GM13977 (cell line): ENCODE measurements at regions not wholly inside any gene's neighbourhood (a gene's known extent, or its start where the extent isn't known, plus 50 kb on each side); places are given as distances from the start of the nearest gene placed in this dataset.

Experiments used
- DNase-seq: peaks from one replicate; pipeline ENCODE4 v3.0.0; 2012; ENCODE audit warnings: low spot score
- CTCF ChIP-seq: IDR thresholded peaks from 2 replicates; pipeline ENCODE4 v1.5.1; 2012; ENCODE audit warnings: mild to moderate bottlenecking, control low read depth; ENCODE audit not compliant: insufficient read depth; ENCODE audit errors: extremely low read depth, missing control alignments
- in situ Hi-C: fragments of 300-500 bp; cut with MboI; formaldehyde crosslinking; loops from one replicate; pipeline ENCODE4 v1.12.0; 2022; ENCODE audit warnings: low sequenced_read_pairs, low pct_unique_long_range_greater_than_20kb, mixed read lengths, inconsistent platforms; ENCODE audit not compliant: unreplicated experiment

GRCh38 chr3:111454551-111454950, 87.4 kb upstream of the CD96 start:
- no peak for TF ChIP-seq CTCF
- DNase-seq = no peak
- in situ Hi-C loops = no loop called here

- no peak for DNase-seq
- in situ Hi-C loops = no loop called here
- TF ChIP-seq CTCF = no peak
Observed at GRCh38 chr3:111465081-111465670, 76.8 kb upstream of the CD96 start.

GRCh38 chr3:111470032-111470431, 72.0 kb upstream of the CD96 start:
- TF ChIP-seq CTCF = no peak
- no peak for DNase-seq
- in situ Hi-C loops = no loop called here

GRCh38 chr3:111471831-111472230, 70.2 kb upstream of the CD96 start:
- no peak for DNase-seq
- TF ChIP-seq CTCF = no peak
- in situ Hi-C loops = no loop called here

- in situ Hi-C loops = no loop called here
- no peak for TF ChIP-seq CTCF
- DNase-seq = no peak
Observed at GRCh38 chr3:111472556-111472955, 69.4 kb upstream of the CD96 start.

- in situ Hi-C loops = no loop called here
- no peak for TF ChIP-seq CTCF
- no peak for DNase-seq
Observed at GRCh38 chr3:111473550-111473949, 68.4 kb upstream of the CD96 start.

GRCh38 chr3:111476701-111477100, 65.3 kb upstream of the CD96 start:
- in situ Hi-C loops = no loop called here
- DNase-seq = no peak
- no peak for TF ChIP-seq CTCF
